SU-DHL-6 (cell line): ENCODE measurements at regions not wholly inside any gene's neighbourhood (a gene's known extent, or its start where the extent isn't known, plus 50 kb on each side); places are given as distances from the start of the nearest gene placed in this dataset.

Source experiments
- EZH2phosphoT487 ChIP-seq: fragments of 200-600 bp; sonication (generic), shearing (Covaris generic); conservative IDR thresholded peaks from 2 replicates; pipeline ENCODE4 v1.6.1; 2018; ENCODE audit warnings: mild to moderate bottlenecking, antibody characterized with exemption, low read length, moderate library complexity, mixed read lengths
- TF ChIP-seq, protein P1 (sequence below): fragments of 200-600 bp; sonication (generic); IDR thresholded peaks from one replicate; pipeline ENCODE4 v1.5.1; 2017; ENCODE audit warnings: antibody characterized with exemption, mild to moderate bottlenecking, low read length, moderate library complexity; ENCODE audit not compliant: insufficient read depth, poor library complexity, severe bottlenecking

DNA sequence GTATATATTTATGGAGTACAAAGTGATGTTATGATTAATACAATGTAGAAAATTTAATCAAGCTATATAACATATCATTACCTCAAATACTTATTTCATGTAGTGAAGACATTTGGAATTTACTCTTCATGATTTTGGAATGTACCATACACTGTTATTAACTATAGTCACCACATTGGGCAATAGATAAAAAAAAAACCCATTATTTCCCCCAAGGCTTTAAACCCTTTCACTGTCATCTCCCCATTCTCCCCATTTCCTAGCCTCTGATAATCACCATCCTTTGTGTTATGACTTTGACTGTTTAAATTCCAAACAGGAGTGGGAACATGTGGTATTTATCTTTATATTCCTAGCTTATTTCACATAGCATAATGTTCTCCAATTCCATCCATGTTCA, 2189.1 kb upstream of the AGA start:
- TF ChIP-seq, protein P1, sequence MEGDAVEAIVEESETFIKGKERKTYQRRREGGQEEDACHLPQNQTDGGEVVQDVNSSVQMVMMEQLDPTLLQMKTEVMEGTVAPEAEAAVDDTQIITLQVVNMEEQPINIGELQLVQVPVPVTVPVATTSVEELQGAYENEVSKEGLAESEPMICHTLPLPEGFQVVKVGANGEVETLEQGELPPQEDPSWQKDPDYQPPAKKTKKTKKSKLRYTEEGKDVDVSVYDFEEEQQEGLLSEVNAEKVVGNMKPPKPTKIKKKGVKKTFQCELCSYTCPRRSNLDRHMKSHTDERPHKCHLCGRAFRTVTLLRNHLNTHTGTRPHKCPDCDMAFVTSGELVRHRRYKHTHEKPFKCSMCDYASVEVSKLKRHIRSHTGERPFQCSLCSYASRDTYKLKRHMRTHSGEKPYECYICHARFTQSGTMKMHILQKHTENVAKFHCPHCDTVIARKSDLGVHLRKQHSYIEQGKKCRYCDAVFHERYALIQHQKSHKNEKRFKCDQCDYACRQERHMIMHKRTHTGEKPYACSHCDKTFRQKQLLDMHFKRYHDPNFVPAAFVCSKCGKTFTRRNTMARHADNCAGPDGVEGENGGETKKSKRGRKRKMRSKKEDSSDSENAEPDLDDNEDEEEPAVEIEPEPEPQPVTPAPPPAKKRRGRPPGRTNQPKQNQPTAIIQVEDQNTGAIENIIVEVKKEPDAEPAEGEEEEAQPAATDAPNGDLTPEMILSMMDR: no peak
- TF ChIP-seq EZH2phosphoT487: no peak
